C4-2B (cell line): ENCODE measurements at regions not wholly inside any gene's neighbourhood (a gene's known extent, or its start where the extent isn't known, plus 50 kb on each side); places are given as distances from the start of the nearest gene placed in this dataset.

Experiments
- H3K27ac ChIP-seq: fragments of 450-650 bp; 2 replicates; pipeline ENCODE4 v1.5.1; 2017
- ZFX ChIP-seq: fragments of 450-650 bp; IDR thresholded peaks from 2 replicates; pipeline ENCODE4 v1.6.1; 2017
- TF ChIP-seq, protein P1 (sequence below): fragments of 450-650 bp; conservative IDR thresholded peaks from 2 replicates; pipeline ENCODE4 v1.5.1; 2017; ENCODE audit warnings: mild to moderate bottlenecking

DNA sequence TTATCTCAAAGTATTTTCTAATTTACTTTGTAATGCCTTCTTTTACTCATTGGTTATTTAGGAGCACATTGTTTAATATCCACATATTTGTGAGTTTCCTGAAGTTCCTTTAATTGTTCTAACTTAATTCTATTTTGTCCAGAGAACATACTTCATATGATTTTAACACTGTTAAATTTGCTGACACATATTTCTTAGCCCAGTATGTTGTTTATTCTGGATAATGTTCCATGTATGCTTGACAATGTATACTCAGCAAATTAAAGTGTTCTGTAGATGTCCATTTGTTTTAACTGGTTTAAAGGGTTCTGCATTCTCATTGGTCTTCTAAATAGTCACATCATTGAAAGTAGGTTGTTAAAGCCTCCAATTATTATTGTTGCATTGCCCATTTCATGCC is 643.7 kb upstream of the NR5A2 start:
- H3K27ac ChIP-seq, result no peak overlapping the region
- no peak for TF ChIP-seq ZFX
- TF ChIP-seq, protein P1, sequence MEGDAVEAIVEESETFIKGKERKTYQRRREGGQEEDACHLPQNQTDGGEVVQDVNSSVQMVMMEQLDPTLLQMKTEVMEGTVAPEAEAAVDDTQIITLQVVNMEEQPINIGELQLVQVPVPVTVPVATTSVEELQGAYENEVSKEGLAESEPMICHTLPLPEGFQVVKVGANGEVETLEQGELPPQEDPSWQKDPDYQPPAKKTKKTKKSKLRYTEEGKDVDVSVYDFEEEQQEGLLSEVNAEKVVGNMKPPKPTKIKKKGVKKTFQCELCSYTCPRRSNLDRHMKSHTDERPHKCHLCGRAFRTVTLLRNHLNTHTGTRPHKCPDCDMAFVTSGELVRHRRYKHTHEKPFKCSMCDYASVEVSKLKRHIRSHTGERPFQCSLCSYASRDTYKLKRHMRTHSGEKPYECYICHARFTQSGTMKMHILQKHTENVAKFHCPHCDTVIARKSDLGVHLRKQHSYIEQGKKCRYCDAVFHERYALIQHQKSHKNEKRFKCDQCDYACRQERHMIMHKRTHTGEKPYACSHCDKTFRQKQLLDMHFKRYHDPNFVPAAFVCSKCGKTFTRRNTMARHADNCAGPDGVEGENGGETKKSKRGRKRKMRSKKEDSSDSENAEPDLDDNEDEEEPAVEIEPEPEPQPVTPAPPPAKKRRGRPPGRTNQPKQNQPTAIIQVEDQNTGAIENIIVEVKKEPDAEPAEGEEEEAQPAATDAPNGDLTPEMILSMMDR, result no peak

DNA sequence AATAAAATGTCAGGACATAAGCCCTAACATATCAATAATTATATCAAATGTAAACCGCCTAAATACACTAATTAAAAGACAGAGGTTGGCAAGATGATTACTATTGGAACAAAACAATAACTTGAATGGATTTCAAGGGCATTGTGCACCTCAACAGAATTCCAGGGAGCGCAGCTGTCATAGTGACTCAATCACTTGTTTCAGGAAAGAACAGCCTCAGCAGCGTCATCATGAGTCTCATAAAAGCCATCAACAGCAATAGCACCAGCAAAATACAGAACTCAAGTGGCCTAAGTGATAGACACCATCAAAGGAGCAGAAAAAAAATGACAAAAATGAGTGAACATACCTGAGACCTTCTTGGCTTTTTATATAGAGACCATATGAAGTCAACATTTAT is 632.7 kb upstream of the NR5A2 start:
- TF ChIP-seq, protein P1, result no peak
- no peak for TF ChIP-seq ZFX
- no peak overlapping the region for H3K27ac ChIP-seq

DNA sequence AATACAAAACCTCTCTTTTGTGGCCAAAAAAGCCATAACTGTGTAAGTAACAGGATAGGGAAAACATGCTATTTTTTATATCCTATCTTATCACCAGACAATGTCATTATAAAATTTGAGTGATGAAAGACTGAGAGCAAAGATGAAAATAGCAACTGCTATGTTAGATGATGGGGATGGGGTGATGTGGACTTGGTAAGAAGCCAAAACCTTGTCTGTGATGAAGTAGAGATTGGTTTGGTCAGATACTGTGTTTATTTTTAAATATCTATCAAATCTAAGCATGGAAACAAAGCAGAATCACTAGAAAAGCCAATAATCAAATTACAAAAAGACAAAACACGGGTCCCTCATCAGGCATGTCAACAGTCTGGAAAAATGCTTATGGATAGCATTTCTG is 631.1 kb upstream of the NR5A2 start:
- TF ChIP-seq ZFX, result no peak
- TF ChIP-seq, protein P1, result no peak
- no peak overlapping the region for H3K27ac ChIP-seq

DNA sequence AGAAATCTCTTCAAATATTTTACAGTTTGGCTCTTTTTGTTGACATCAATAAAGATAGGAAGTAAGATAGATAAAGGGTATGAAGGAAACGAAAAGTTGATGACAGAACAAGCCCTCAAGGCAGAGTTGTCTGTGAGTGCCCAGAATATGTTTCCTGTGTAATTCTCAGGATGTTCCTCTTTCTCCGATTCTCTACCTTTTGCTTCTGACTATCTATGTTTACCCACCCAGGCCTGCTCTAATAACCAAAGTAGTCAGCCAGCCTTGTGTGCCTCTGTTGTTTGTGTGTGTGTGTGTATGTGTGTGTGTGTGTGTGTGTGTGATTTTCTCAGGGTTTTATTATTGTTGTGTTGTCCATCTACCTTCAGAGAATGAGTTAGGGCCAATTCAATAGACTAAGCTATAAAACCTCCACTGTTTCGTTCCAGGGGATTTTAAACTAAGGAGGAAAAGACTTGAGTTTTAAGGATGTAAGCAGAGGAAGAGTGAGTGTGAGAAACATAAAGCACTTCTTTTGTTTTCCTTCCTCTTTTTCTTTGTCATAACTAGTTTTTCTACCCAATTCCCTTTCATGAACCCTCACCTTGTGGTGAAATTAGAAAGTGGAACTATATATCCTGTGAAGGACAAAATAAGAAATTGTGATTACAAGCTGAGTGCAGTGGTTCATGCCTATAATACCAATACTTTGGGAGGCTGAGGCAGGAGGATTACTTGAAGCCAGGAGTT is 627.4 kb upstream of the NR5A2 start:
- H3K27ac ChIP-seq, result no peak overlapping the region
- TF ChIP-seq, protein P1, result no peak
- no peak for TF ChIP-seq ZFX

DNA sequence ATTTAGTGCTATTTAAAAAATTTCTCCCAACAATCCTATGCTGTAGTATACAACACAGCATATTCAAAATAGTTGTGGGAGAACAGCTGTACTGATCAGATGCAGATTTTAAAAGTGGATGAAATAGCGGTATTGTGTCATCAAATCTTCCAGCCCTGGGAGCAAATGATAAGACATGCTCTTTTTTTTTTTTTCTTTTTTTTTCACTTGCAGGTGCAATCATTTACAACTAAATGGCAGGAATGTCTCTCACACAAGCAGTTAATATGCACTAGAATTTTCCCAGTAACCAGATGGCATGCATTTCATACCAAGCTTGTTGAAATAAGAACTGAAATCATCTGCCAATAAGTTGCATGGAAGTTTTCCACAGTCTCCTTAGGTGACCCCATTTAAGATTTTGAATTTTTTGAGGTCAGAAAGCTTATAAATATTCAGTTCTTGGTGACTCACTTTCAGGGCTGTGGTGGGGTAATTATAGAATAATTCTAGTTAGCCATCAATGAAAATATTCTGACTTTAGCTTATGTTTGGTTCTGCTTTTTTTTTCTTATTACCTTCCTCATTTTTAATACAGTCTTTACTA is 623.9 kb upstream of the NR5A2 start:
- TF ChIP-seq, protein P1, result no peak
- TF ChIP-seq ZFX, result no peak
- no peak overlapping the region for H3K27ac ChIP-seq

DNA sequence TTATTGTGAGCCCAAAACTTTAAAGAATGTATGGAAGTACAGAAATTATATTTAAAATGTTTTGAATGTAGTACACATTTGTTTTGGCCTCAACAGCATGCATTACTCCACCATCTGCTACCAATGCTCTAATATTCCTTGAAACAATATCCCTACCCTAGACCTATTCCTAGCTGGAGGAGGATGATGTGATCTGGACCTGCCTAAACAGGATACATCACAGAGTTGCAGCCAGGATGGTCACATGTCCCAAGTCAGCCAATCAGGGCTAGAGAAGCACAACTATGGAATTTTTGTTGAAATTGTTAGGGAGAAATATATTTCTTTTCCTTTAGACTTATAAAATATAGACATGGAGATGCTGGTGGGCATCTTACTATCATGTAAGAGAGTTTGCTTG is 623.3 kb upstream of the NR5A2 start:
- H3K27ac ChIP-seq, result no peak overlapping the region
- TF ChIP-seq, protein P1, result no peak
- no peak for TF ChIP-seq ZFX

DNA sequence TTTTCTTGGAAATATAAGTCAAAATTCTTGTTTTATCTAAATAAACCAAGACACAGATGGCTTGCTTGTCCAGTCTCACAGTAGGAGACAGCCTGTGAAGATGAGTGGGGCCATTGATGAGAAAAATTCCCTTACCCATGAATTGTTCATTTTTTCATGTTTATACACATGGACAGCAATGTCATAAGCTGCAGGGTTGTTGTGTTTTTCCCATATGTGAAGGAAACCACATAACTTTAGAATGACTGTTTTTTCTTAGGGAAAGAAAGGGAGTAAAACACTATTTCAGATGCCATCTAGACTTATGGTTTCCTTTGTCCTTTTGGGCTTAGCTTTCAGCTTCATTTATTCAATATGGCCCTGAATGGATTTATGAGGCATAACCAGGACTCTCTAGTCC is 622.5 kb upstream of the NR5A2 start:
- no peak for TF ChIP-seq ZFX
- TF ChIP-seq, protein P1, result no peak
- no peak overlapping the region for H3K27ac ChIP-seq
